ENCODE measurements at regions not wholly inside any gene's neighbourhood (a gene's known extent, or its start where the extent isn't known, plus 50 kb on each side); places are given as distances from the start of the nearest gene placed in this dataset.
"Not testable (repeated sequence)": the region's sequence is repeated elsewhere in the genome, so short reads cannot be mapped to it uniquely, and the experiment has no call there.

GRCh38 chr7:148507787-148508186 is 82.8 kb upstream of the C7orf33 start:
- TF ChIP-seq CTCF (IDR thresholded peaks at IDR 0.05; ENCODE audit: low read depth, low read length, missing control alignments): no peak
- DNase-seq (ENCODE audit: low read depth): no peak
- no peak overlapping the region for H3K4me3 ChIP-seq (ENCODE audit: low read depth, low read length)

GRCh38 chr7:148514236-148514635 is 76.3 kb upstream of the C7orf33 start:
- no peak for TF ChIP-seq CTCF (IDR thresholded peaks at IDR 0.05; ENCODE audit: low read depth, low read length, missing control alignments)
- DNase-seq (ENCODE audit: low read depth): no peak
- no peak overlapping the region for H3K4me3 ChIP-seq (ENCODE audit: low read depth, low read length)

- H3K4me3 ChIP-seq (ENCODE audit: low read depth, low read length): no peak overlapping the region
- DNase-seq (ENCODE audit: low read depth): no peak
- TF ChIP-seq CTCF (IDR thresholded peaks at IDR 0.05; ENCODE audit: low read depth, low read length, missing control alignments): no peak
Measured at GRCh38 chr7:148515237-148515636, 75.3 kb upstream of the C7orf33 start.

- no peak for TF ChIP-seq CTCF (IDR thresholded peaks at IDR 0.05; ENCODE audit: low read depth, low read length, missing control alignments)
- no peak overlapping the region for H3K4me3 ChIP-seq (ENCODE audit: low read depth, low read length)
- no peak for DNase-seq (ENCODE audit: low read depth)
Measured at GRCh38 chr7:148515728-148516695, 74.6 kb upstream of the C7orf33 start.

GRCh38 chr7:148519386-148519785 is 71.2 kb upstream of the C7orf33 start:
- DNase-seq (ENCODE audit: low read depth); H3K4me3 ChIP-seq (ENCODE audit: low read depth, low read length): not testable (repeated sequence)

GRCh38 chr7:148521271-148521670 is 69.3 kb upstream of the C7orf33 start:
- TF ChIP-seq CTCF (IDR thresholded peaks at IDR 0.05; ENCODE audit: low read depth, low read length, missing control alignments): no peak
- no peak for DNase-seq (ENCODE audit: low read depth)

GRCh38 chr7:148523550-148523949 is 67.0 kb upstream of the C7orf33 start:
- no peak overlapping the region for H3K4me3 ChIP-seq (ENCODE audit: low read depth, low read length)
- no peak for TF ChIP-seq CTCF (IDR thresholded peaks at IDR 0.05; ENCODE audit: low read depth, low read length, missing control alignments)

More at GRCh38 chr7:148521271-148521670, 69.3 kb upstream of the C7orf33 start:
- H3K4me3 ChIP-seq (ENCODE audit: low read depth, low read length): no peak overlapping the region

More at GRCh38 chr7:148523550-148523949, 67.0 kb upstream of the C7orf33 start:
- DNase-seq (ENCODE audit: low read depth): no peak
